Subcutaneous abdominal adipose tissue (tissue), 5 donors: ENCODE measurements at regions not wholly inside any gene's neighbourhood (a gene's known extent, or its start where the extent isn't known, plus 50 kb on each side); places are given as distances from the start of the nearest gene placed in this dataset.
A peak's percentile ranks its signal among the peaks of the same experiment; 100 is the strongest.

ENCODE experiments used
- H3K27ac ChIP-seq: one replicate; pipeline ENCODE4 v1.7.0; 2013; ENCODE audit warnings: low read depth, mild to moderate bottlenecking, inconsistent platforms, low read length, moderate library complexity
- H3K27me3 ChIP-seq, 5 donors: one replicate each; pipeline ENCODE4 v1.7.0; 2013; ENCODE audit warnings: low read length in 5 of 5, inconsistent platforms in 1 of 5; ENCODE audit not compliant: control insufficient read depth in 5 of 5, insufficient read depth in 4 of 5
- H3K36me3 ChIP-seq, 5 donors: one replicate each; pipeline ENCODE4 v1.7.0; 2013; ENCODE audit warnings: low read length in 5 of 5; ENCODE audit not compliant: control insufficient read depth in 5 of 5, insufficient read depth in 5 of 5
- H3K4me1 ChIP-seq, 5 donors: one replicate each; pipeline ENCODE4 v1.7.0; 2013; ENCODE audit warnings: low read length in 5 of 5, mild to moderate bottlenecking in 3 of 5, moderate library complexity in 1 of 5; ENCODE audit not compliant: control insufficient read depth in 5 of 5, insufficient read depth in 5 of 5
- H3K4me3 ChIP-seq, 5 donors: one replicate each; pipeline ENCODE4 v1.7.0; 2013; ENCODE audit warnings: low read length in 5 of 5, low read depth in 1 of 5
- H3K9ac ChIP-seq, 5 donors: one replicate each; pipeline ENCODE4 v1.7.0; 2013; ENCODE audit warnings: low read length in 5 of 5, mild to moderate bottlenecking in 4 of 5, moderate library complexity in 3 of 5
- H3K9me3 ChIP-seq, 5 donors: one replicate each; pipeline ENCODE4 v1.7.0; 2013; ENCODE audit warnings: low read length in 5 of 5; ENCODE audit not compliant: control insufficient read depth in 5 of 5
- donor health status: healthy.
- donor health status: healthy.
- donor health status: healthy.
- donor health status: healthy.
- donor health status: healthy.

DNA sequence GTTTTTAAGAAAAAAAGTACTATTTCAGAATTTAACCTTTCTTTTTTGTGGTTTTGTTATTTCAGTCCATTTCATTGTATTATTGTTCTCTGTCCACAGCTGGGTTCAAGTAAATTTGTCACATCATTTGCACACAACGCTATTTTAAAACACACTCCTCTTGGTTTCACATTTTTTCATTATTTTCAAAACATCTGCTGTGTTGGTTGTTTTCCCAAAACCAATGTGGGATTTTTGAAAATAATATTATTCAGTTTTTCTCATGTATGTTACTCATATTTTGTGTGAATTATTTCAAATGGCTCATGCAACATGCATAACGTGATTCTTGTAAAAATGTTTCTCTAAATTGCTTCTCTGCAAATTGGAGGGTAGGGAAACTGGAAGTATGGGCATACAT lies 589.2 kb downstream of the METTL4 start:
- peaks cover 0 to 7% (median 0%) of the 10 kb centered on the region in 5 donors for H3K9me3 ChIP-seq
- H3K27ac ChIP-seq: no peak overlapping the region
- peaks cover 0 to 7% (median 0%) of the 10 kb centered on the region in 5 donors for H3K4me1 ChIP-seq
- H3K4me3 ChIP-seq: no peak overlapping the region
- no peak overlapping the region for H3K9ac ChIP-seq
- no peaks in the 10 kb centered on the region for H3K36me3 ChIP-seq
- no peaks in the 10 kb centered on the region for H3K27me3 ChIP-seq

- Histone ChIP-seq H3K4me1 (peaks cover 0 to 7% (median 0%) of the 10 kb centered on the region in 5 donors), H3K9ac (no peak overlapping the region), H3K9me3 (peaks cover 0 to 7% (median 0%) of the 10 kb centered on the region in 5 donors), H3K27ac (no peak overlapping the region), H3K4me3 (no peak overlapping the region), H3K36me3 (no peaks in the 10 kb centered on the region), H3K27me3 (no peaks in the 10 kb centered on the region)
Measured at GRCh38 chr18:1983746-1984515, 587.4 kb downstream of the METTL4 start.

GRCh38 chr18:1993866-1994265 lies 577.4 kb downstream of the METTL4 start:
- no peaks in the 10 kb centered on the region for H3K36me3 ChIP-seq
- no peaks in the 10 kb centered on the region for H3K27me3 ChIP-seq
- no peak overlapping the region for H3K9ac ChIP-seq
- H3K9me3 ChIP-seq: no peaks in the 10 kb centered on the region
- H3K4me3 ChIP-seq: no peak overlapping the region
- no peak overlapping the region for H3K27ac ChIP-seq
- H3K4me1 ChIP-seq: no peaks in the 10 kb centered on the region

DNA sequence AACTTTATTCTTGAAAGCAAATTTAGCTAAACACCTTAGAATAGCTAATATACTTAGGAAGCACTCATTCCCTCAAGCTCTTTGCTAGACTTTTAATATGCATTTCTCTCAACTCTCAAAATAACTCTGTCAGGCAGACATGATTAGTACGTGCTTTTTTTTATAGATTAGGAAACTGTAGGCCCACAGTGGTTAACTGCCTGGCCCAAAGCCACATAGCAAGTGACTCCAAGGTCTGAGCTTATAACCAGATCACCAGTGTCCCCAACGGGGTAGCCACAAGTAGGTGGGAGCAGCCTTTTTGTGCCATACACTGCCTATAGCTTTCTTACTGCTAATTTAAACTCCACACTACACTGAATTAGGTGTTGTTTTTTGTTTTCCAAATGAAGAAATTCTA lies 576.8 kb downstream of the METTL4 start:
- Histone ChIP-seq H3K36me3 (no peaks in the 10 kb centered on the region), H3K4me1 (no peaks in the 10 kb centered on the region), H3K4me3 (no peak overlapping the region), H3K27me3 (no peaks in the 10 kb centered on the region), H3K9ac (no peak overlapping the region), H3K9me3 (no peaks in the 10 kb centered on the region), H3K27ac (no peak overlapping the region)

GRCh38 chr18:1995041-1995612 lies 576.2 kb downstream of the METTL4 start:
- no peaks in the 10 kb centered on the region for H3K4me1 ChIP-seq
- H3K27ac ChIP-seq: no peak overlapping the region
- no peaks in the 10 kb centered on the region for H3K9me3 ChIP-seq
- H3K9ac ChIP-seq: no peak overlapping the region
- no peaks in the 10 kb centered on the region for H3K27me3 ChIP-seq
- H3K36me3 ChIP-seq: no peaks in the 10 kb centered on the region
- no peak overlapping the region for H3K4me3 ChIP-seq

GRCh38 chr18:1998121-1998520 lies 573.2 kb downstream of the METTL4 start:
- no peak overlapping the region for H3K9ac ChIP-seq
- H3K4me1 ChIP-seq: peaks cover 1 to 14% (median 11%) of the 10 kb centered on the region in 5 donors
- H3K4me3 ChIP-seq: no peak overlapping the region
- no peak overlapping the region for H3K27ac ChIP-seq
- H3K27me3 ChIP-seq: no peaks in the 10 kb centered on the region
- no peaks in the 10 kb centered on the region for H3K9me3 ChIP-seq
- no peaks in the 10 kb centered on the region for H3K36me3 ChIP-seq

DNA sequence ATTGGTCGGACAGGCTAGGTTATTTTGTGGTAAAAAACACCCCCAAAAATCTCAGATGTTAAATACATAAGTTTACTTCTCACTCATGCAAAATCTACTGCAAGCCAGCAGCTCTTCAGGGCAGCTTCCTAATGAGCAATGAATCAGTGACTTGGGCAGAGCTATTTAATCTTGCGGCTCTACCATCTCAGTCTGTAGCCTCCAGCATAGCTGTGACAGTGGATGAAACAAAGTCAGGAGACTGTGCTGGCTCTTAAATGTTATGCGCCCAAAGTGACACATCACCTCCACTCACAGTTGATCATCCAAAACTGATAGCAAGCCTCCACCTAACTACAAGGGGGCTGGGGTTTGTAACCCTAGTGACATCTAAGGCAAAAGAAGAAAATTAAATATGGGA lies 571.9 kb downstream of the METTL4 start:
- Histone ChIP-seq H3K4me1 (peaks cover 1 to 14% (median 11%) of the 10 kb centered on the region in 5 donors), H3K36me3 (no peaks in the 10 kb centered on the region), H3K9me3 (no peaks in the 10 kb centered on the region), H3K4me3 (no peak overlapping the region), H3K27me3 (no peaks in the 10 kb centered on the region), H3K27ac (no peak overlapping the region), H3K9ac (no peak overlapping the region)

GRCh38 chr18:2002151-2002550 lies 569.2 kb downstream of the METTL4 start:
- peak overlapping the region in 2 of 5 donors; percentile 41 to 53 for H3K9ac ChIP-seq
- no peaks in the 10 kb centered on the region for H3K27me3 ChIP-seq
- no peaks in the 10 kb centered on the region for H3K9me3 ChIP-seq
- H3K4me3 ChIP-seq: no peak overlapping the region
- H3K4me1 ChIP-seq: peaks cover 1 to 14% (median 11%) of the 10 kb centered on the region in 5 donors
- no peaks in the 10 kb centered on the region for H3K36me3 ChIP-seq
- no peak overlapping the region for H3K27ac ChIP-seq

DNA sequence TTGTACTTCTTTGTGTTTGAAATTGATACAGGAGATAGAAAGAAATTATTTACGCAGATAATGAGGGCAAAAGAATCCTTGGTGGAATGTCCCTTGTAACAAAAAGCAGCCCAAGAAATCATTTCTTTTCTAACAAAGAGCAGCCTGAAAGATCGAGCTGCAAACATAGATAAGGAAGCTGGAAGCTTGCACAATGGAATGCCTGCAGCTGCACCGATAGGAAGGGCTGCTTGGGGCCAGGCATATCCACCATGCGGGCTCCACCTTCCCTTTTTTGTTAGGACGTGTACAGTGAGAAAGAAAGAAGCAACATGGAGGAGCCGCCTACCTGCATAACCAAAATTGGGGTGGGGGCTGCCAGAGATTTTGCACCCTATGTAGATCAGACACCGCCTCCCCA lies 568.7 kb downstream of the METTL4 start:
- H3K9me3 ChIP-seq: no peaks in the 10 kb centered on the region
- H3K27me3 ChIP-seq: no peaks in the 10 kb centered on the region

GRCh38 chr18:2009942-2010697 lies 561.2 kb downstream of the METTL4 start:
- H3K4me3 ChIP-seq: no peak overlapping the region
- H3K9me3 ChIP-seq: no peaks in the 10 kb centered on the region
- peak overlapping the region; percentile 57 for H3K27ac ChIP-seq

More for the DNA sequence above, 568.7 kb downstream of the METTL4 start:
- H3K9ac ChIP-seq: no peak overlapping the region
- H3K4me3 ChIP-seq: no peak overlapping the region
- no peaks in the 10 kb centered on the region for H3K36me3 ChIP-seq
- H3K27ac ChIP-seq: no peak overlapping the region
- peaks cover 1 to 14% (median 11%) of the 10 kb centered on the region in 5 donors for H3K4me1 ChIP-seq

More at GRCh38 chr18:2009942-2010697, 561.2 kb downstream of the METTL4 start:
- no peaks in the 10 kb centered on the region for H3K36me3 ChIP-seq
- H3K27me3 ChIP-seq: no peaks in the 10 kb centered on the region
- no peak overlapping the region for H3K9ac ChIP-seq
- peaks cover 0 to 22% (median 10%) of the 10 kb centered on the region in 5 donors for H3K4me1 ChIP-seq
